DND-41 (cell line): ENCODE measurements at regions not wholly inside any gene's neighbourhood (a gene's known extent, or its start where the extent isn't known, plus 50 kb on each side); places are given as distances from the start of the nearest gene placed in this dataset.

ENCODE experiments used
- ATAC-seq: fragments of 200-7000 bp; cut with Tn5 transposase; 3 replicates; pipeline ENCODE4 v1.9.1; 2021; ENCODE audit warnings: low read depth; ENCODE audit not compliant: insufficient read depth
- DNase-seq: peaks from one replicate; pipeline ENCODE4 v3.0.0-alpha.2; 2020
- H2AFZ ChIP-seq: 2 replicates; pipeline ENCODE4 v1.6.0; 2012; ENCODE audit warnings: low read depth, low read length
- H3K27ac ChIP-seq: 2 replicates; pipeline ENCODE4 v1.5.1; 2012; ENCODE audit warnings: low read length, inconsistent platforms
- H3K27me3 ChIP-seq: fragments of 200-600 bp; sonication (generic); 2 replicates; pipeline ENCODE4 v1.6.0; 2012; ENCODE audit warnings: low read length, mild to moderate bottlenecking, inconsistent platforms; ENCODE audit not compliant: insufficient read depth, poor library complexity
- H3K36me3 ChIP-seq: 2 replicates; pipeline ENCODE4 v1.5.1; 2012; ENCODE audit warnings: low read length, inconsistent platforms; ENCODE audit not compliant: insufficient read depth
- H3K4me1 ChIP-seq: 2 replicates; pipeline ENCODE4 v1.5.1; 2012; ENCODE audit warnings: mild to moderate bottlenecking, low read length; ENCODE audit not compliant: insufficient read depth
- H3K4me2 ChIP-seq: 2 replicates; pipeline ENCODE4 v1.6.0; 2012; ENCODE audit warnings: mild to moderate bottlenecking, moderate library complexity, low read length, inconsistent platforms; ENCODE audit not compliant: insufficient read depth
- H3K4me3 ChIP-seq, 2 experiments: fragments of 200-600 bp in 1 of 2; shearing (Covaris generic) in 1 of 2; 2 replicates each; pipeline ENCODE4 v1.5.1; 2012 to 2016; ENCODE audit warnings: inconsistent platforms in 2 of 2, low read length in 2 of 2, mild to moderate bottlenecking in 2 of 2, low read depth in 1 of 2, moderate library complexity in 1 of 2
- H3K79me2 ChIP-seq: 2 replicates; pipeline ENCODE4 v1.6.0; 2012; ENCODE audit warnings: low read length, inconsistent platforms; ENCODE audit not compliant: insufficient read depth
- H3K9ac ChIP-seq: 2 replicates; pipeline ENCODE4 v1.6.0; 2012; ENCODE audit warnings: low read depth, mild to moderate bottlenecking, inconsistent platforms, low read length, moderate library complexity
- H3K9me3 ChIP-seq: 2 replicates; pipeline ENCODE4 v1.5.1; 2012; ENCODE audit warnings: low read length, moderate library complexity, mild to moderate bottlenecking, inconsistent platforms; ENCODE audit not compliant: insufficient read depth, severe bottlenecking
- H4K20me1 ChIP-seq: 2 replicates; pipeline ENCODE4 v1.6.0; 2012; ENCODE audit warnings: low read length; ENCODE audit not compliant: insufficient read depth
- EZH2 ChIP-seq: IDR thresholded peaks from 3 replicates; pipeline ENCODE4 v1.6.1; 2012; ENCODE audit warnings: borderline replicate concordance, low read depth, mild to moderate bottlenecking, moderate library complexity, low read length, inconsistent platforms; ENCODE audit not compliant: severe bottlenecking
- TF ChIP-seq, protein P1 (sequence below): IDR thresholded peaks from 2 replicates; pipeline ENCODE4 v1.5.1; 2012; ENCODE audit warnings: borderline replicate concordance, low read length, moderate library complexity, mild to moderate bottlenecking; ENCODE audit not compliant: poor library complexity, severe bottlenecking; ENCODE audit errors: extremely low read depth

DNA sequence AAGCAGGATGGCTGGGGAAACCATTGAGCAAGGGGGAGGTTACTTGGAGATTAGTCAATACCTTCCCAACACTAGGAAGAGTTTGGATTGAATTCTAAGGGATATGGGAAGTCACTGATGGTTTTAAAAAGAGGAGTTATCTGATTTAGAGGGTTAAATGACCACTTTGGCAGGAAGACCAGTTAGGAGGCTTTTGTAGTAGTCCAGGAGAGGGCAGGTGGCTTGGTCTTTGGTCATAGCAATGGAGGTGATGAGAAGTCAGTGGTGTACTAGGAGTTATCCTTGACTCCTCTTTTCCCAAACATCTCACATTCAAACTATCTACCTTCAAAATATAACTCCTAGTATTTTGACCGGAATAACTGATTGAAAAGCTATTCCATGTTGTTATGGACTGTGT, 644.1 kb downstream of the UTRN start:
- H3K79me2 ChIP-seq: no peaks in the 10 kb centered on the region
- TF ChIP-seq, protein P1, sequence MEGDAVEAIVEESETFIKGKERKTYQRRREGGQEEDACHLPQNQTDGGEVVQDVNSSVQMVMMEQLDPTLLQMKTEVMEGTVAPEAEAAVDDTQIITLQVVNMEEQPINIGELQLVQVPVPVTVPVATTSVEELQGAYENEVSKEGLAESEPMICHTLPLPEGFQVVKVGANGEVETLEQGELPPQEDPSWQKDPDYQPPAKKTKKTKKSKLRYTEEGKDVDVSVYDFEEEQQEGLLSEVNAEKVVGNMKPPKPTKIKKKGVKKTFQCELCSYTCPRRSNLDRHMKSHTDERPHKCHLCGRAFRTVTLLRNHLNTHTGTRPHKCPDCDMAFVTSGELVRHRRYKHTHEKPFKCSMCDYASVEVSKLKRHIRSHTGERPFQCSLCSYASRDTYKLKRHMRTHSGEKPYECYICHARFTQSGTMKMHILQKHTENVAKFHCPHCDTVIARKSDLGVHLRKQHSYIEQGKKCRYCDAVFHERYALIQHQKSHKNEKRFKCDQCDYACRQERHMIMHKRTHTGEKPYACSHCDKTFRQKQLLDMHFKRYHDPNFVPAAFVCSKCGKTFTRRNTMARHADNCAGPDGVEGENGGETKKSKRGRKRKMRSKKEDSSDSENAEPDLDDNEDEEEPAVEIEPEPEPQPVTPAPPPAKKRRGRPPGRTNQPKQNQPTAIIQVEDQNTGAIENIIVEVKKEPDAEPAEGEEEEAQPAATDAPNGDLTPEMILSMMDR: no peak
- no peak for TF ChIP-seq EZH2
- H4K20me1 ChIP-seq: no peaks in the 10 kb centered on the region
- no peaks in the 10 kb centered on the region for H3K36me3 ChIP-seq
- no peaks in the 10 kb centered on the region for H3K27me3 ChIP-seq
- no peaks in the 10 kb centered on the region for H3K4me1 ChIP-seq
- no peak overlapping the region for H3K4me3 ChIP-seq
- H3K27ac ChIP-seq: no peak overlapping the region
- H2AFZ ChIP-seq: no peak overlapping the region
- ATAC-seq (no peak), DNase-seq (no peak)
- no peak overlapping the region for H3K4me2 ChIP-seq
- no peaks in the 10 kb centered on the region for H3K9me3 ChIP-seq
- H3K9ac ChIP-seq: no peak overlapping the region

DNA sequence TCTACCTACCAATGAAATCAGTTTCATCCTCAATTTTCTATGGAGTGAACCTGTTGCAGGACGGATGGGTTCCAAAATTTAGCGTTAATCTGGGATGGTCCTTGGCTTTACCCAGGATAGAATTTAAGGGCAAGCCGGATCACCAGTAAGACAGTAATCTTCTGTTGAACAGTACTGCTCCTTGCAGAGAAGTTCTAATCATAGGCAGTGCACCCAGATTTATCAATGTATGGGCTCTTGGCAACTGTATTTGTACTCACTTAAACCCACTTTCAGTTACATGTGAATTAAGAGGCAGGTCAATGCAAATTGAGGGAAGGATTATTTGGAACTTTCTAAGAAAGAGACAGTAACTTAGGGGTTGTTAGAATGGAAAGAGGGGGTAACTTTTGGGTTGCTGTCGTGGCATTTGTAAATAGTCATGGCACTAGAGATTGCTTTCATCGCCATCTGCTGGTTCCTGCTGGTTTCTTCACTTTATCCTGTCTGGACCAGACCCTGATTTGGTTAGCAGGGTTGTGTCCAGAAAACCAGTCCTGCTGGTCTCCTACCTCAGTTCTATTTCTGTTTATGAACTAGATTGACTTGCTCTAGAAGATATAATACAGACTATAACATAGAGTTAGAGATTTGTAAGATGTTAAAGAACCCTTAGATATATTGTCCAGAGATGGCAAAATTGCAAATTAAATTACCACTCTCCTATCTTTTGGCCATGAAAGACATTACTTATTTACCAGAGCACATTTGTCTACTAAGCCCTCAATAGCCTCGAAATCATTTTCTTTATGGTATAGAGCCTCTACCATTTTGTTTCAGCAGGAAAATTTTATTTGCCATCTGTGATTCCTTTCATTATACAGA, 646.3 kb downstream of the UTRN start:
- no peak for TF ChIP-seq EZH2
- TF ChIP-seq, protein P1: peak; percentile 76
- peak; percentile 47 for DNase-seq
- no peak overlapping the region for H3K27ac ChIP-seq
- no peaks in the 10 kb centered on the region for H3K27me3 ChIP-seq
- no peaks in the 10 kb centered on the region for H4K20me1 ChIP-seq
- no peaks in the 10 kb centered on the region for H3K4me1 ChIP-seq
- H3K4me3 ChIP-seq: no peak overlapping the region
- no peaks in the 10 kb centered on the region for H3K79me2 ChIP-seq
- H2AFZ ChIP-seq: no peak overlapping the region
- H3K4me2 ChIP-seq: no peak overlapping the region
- H3K9ac ChIP-seq: no peak overlapping the region
- ATAC-seq: peak; percentile 85
- no peaks in the 10 kb centered on the region for H3K9me3 ChIP-seq
- H3K36me3 ChIP-seq: no peaks in the 10 kb centered on the region

DNA sequence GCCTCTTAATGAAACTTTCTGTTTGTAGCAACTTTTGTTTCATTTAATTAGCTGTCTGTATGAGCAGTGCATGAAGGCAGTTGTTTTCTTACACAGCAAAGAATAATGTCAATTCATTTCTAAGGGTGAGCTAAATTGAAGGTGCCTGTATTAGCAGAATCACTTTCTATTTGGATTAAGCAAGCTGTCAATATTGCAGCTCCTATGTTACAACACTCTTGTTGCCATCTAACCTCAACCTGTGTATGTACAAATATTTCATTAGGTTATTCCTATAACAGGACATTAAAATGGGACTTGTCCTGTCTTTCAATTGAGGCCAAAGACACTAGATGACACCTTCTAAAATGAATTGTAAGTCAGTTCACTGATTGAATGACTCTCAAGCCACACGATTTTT, 647.5 kb downstream of the UTRN start:
- no peak overlapping the region for H3K4me2 ChIP-seq
- ATAC-seq (no peak), DNase-seq (no peak)
- TF ChIP-seq, protein P1: no peak
- TF ChIP-seq EZH2: no peak
- H3K9me3 ChIP-seq: no peaks in the 10 kb centered on the region
- H3K27ac ChIP-seq: no peak overlapping the region
- H3K4me3 ChIP-seq: no peak overlapping the region
- H3K79me2 ChIP-seq: no peaks in the 10 kb centered on the region
- H3K4me1 ChIP-seq: no peaks in the 10 kb centered on the region
- H4K20me1 ChIP-seq: no peaks in the 10 kb centered on the region
- no peak overlapping the region for H2AFZ ChIP-seq
- no peaks in the 10 kb centered on the region for H3K27me3 ChIP-seq
- no peak overlapping the region for H3K9ac ChIP-seq
- H3K36me3 ChIP-seq: no peaks in the 10 kb centered on the region
